A673 (cell line): ENCODE measurements at regions not wholly inside any gene's neighbourhood (a gene's known extent, or its start where the extent isn't known, plus 50 kb on each side); places are given as distances from the start of the nearest gene placed in this dataset.

Source experiments
- EZH2 ChIP-seq: fragments of 200-600 bp; sonication (generic); IDR thresholded peaks from 2 replicates; pipeline ENCODE4 v1.6.1; 2017; ENCODE audit warnings: borderline replicate concordance, low read depth, mild to moderate bottlenecking, mixed read lengths, antibody characterized with exemption, low read length; ENCODE audit not compliant: poor library complexity, severe bottlenecking
- TF ChIP-seq, protein P1 (sequence below): fragments of 300-800, 200-600 bp; sonication (generic); conservative IDR thresholded peaks from 2 replicates; pipeline ENCODE4 v1.5.1; 2017; ENCODE audit warnings: low read depth, mild to moderate bottlenecking, antibody characterized with exemption, low read length, moderate library complexity, mixed read lengths

DNA sequence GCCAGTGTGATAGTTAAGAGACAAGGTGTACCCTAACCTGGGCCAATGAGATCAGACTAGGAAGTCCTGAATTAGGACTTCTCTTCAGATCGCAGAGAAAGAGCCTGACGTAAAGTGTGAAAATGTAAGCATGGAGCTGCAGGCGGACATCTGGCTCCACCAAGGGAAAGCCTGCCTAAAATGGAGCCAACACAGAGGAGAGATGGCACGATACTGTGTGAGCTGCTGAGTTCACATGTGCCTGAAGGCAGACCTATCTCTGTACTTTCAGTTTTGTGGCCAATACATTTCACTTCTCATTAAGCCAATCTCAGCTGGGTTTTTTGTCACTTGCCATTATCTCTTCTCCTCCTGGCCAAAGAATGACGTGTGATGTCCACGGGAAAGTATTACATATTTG, 210.5 kb downstream of the ELAVL2 start:
- TF ChIP-seq, protein P1, sequence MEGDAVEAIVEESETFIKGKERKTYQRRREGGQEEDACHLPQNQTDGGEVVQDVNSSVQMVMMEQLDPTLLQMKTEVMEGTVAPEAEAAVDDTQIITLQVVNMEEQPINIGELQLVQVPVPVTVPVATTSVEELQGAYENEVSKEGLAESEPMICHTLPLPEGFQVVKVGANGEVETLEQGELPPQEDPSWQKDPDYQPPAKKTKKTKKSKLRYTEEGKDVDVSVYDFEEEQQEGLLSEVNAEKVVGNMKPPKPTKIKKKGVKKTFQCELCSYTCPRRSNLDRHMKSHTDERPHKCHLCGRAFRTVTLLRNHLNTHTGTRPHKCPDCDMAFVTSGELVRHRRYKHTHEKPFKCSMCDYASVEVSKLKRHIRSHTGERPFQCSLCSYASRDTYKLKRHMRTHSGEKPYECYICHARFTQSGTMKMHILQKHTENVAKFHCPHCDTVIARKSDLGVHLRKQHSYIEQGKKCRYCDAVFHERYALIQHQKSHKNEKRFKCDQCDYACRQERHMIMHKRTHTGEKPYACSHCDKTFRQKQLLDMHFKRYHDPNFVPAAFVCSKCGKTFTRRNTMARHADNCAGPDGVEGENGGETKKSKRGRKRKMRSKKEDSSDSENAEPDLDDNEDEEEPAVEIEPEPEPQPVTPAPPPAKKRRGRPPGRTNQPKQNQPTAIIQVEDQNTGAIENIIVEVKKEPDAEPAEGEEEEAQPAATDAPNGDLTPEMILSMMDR, result no peak
- TF ChIP-seq EZH2, result no peak
